IPS-11a (cell line): ENCODE measurements at regions not wholly inside any gene's neighbourhood (a gene's known extent, or its start where the extent isn't known, plus 50 kb on each side); places are given as distances from the start of the nearest gene placed in this dataset.

Experiments
- H3K4me3 ChIP-seq: one replicate; pipeline ENCODE4 v1.5.1; 2013; ENCODE audit warnings: low read depth, low read length, control low read depth

GRCh38 chr5:155290937-155291336 lies 277.4 kb downstream of the KIF4B start:
- H3K4me3 ChIP-seq = no peak overlapping the region

GRCh38 chr5:155293605-155294178 lies 280.1 kb downstream of the KIF4B start:
- no peak overlapping the region for H3K4me3 ChIP-seq

GRCh38 chr5:155295111-155295510 lies 281.6 kb downstream of the KIF4B start:
- H3K4me3 ChIP-seq = no peak overlapping the region

GRCh38 chr5:155299386-155300005 lies 285.9 kb downstream of the KIF4B start:
- no peak overlapping the region for H3K4me3 ChIP-seq

GRCh38 chr5:155303120-155303519 lies 289.6 kb downstream of the KIF4B start:
- no peak overlapping the region for H3K4me3 ChIP-seq

- H3K4me3 ChIP-seq = no peak overlapping the region
Measured at GRCh38 chr5:155307229-155307628, 293.7 kb downstream of the KIF4B start.

GRCh38 chr5:155308289-155308688 lies 294.7 kb downstream of the KIF4B start:
- no peak overlapping the region for H3K4me3 ChIP-seq

GRCh38 chr5:155309021-155309746 lies 295.6 kb downstream of the KIF4B start:
- H3K4me3 ChIP-seq = no peak overlapping the region

- no peak overlapping the region for H3K4me3 ChIP-seq
Measured at GRCh38 chr5:155311721-155312120, 298.2 kb downstream of the KIF4B start.

GRCh38 chr5:155313518-155313917 lies 300.0 kb downstream of the KIF4B start:
- no peak overlapping the region for H3K4me3 ChIP-seq

- no peak overlapping the region for H3K4me3 ChIP-seq
Measured at GRCh38 chr5:155316070-155316714, 302.6 kb downstream of the KIF4B start.

- no peak overlapping the region for H3K4me3 ChIP-seq
Measured at GRCh38 chr5:155332618-155333017, 319.1 kb downstream of the KIF4B start.

- no peak overlapping the region for H3K4me3 ChIP-seq
Measured at GRCh38 chr5:155342956-155343355, 329.4 kb downstream of the KIF4B start.

GRCh38 chr5:155343468-155343867 lies 329.9 kb downstream of the KIF4B start:
- no peak overlapping the region for H3K4me3 ChIP-seq

GRCh38 chr5:155353231-155353630 lies 339.7 kb downstream of the KIF4B start:
- H3K4me3 ChIP-seq = no peak overlapping the region

GRCh38 chr5:155366096-155366495 lies 352.5 kb downstream of the KIF4B start:
- no peak overlapping the region for H3K4me3 ChIP-seq

GRCh38 chr5:155367841-155368240 lies 354.3 kb downstream of the KIF4B start:
- no peak overlapping the region for H3K4me3 ChIP-seq

- H3K4me3 ChIP-seq = no peak overlapping the region
Measured at GRCh38 chr5:155368490-155368889, 354.9 kb downstream of the KIF4B start.

GRCh38 chr5:155380480-155380879 lies 366.9 kb downstream of the KIF4B start:
- H3K4me3 ChIP-seq = no peak overlapping the region

GRCh38 chr5:155381654-155382053 lies 368.1 kb downstream of the KIF4B start:
- no peak overlapping the region for H3K4me3 ChIP-seq

- H3K4me3 ChIP-seq = no peak overlapping the region
Measured at GRCh38 chr5:155389498-155389897, 375.9 kb downstream of the KIF4B start.

- H3K4me3 ChIP-seq = no peak overlapping the region
Measured at GRCh38 chr5:155394727-155395126, 381.2 kb downstream of the KIF4B start.
